NCI-H146 (cell line): ENCODE measurements at regions not wholly inside any gene's neighbourhood (a gene's known extent, or its start where the extent isn't known, plus 50 kb on each side); places are given as distances from the start of the nearest gene placed in this dataset.
"Not testable (repeated sequence)": the region's sequence is repeated elsewhere in the genome, so short reads cannot be mapped to it uniquely, and the experiment has no call there.

Source experiments
- DNase-seq: peaks from one replicate; lab custom pipeline; 2025; lab: John Stamatoyannopoulos, UW

- DNase-seq: no peak
These were observed 270.4 kb downstream of the MIAT start for GRCh38 chr22:26927821-26928220.

- DNase-seq: no peak
These were observed 274.1 kb downstream of the MIAT start for GRCh38 chr22:26931471-26931870.

GRCh38 chr22:26933105-26933590 lies 275.8 kb downstream of the MIAT start:
- no peak for DNase-seq

- no peak for DNase-seq
These were observed 279.8 kb downstream of the MIAT start for GRCh38 chr22:26937213-26937612.

- DNase-seq: no peak
These were observed 282.1 kb downstream of the MIAT start for GRCh38 chr22:26939466-26939865.

- no peak for DNase-seq
These were observed 284.7 kb downstream of the MIAT start for GRCh38 chr22:26941896-26942636.

- no peak for DNase-seq
These were observed 285.2 kb downstream of the MIAT start for GRCh38 chr22:26942637-26942957.

- no peak for DNase-seq
These were observed 288.2 kb downstream of the MIAT start for GRCh38 chr22:26945565-26945964.

GRCh38 chr22:26949193-26949592 lies 291.8 kb downstream of the MIAT start:
- DNase-seq: no peak

GRCh38 chr22:26951139-26951538 lies 293.8 kb downstream of the MIAT start:
- DNase-seq: not testable (repeated sequence)

GRCh38 chr22:26952004-26952403 lies 294.6 kb downstream of the MIAT start:
- DNase-seq: no peak

GRCh38 chr22:26952451-26953011 lies 295.1 kb downstream of the MIAT start:
- DNase-seq: peak; percentile 86

- peak; percentile 47 for DNase-seq
These were observed 295.9 kb downstream of the MIAT start for GRCh38 chr22:26953012-26953883.

GRCh38 chr22:26956371-26956770 lies 299.0 kb downstream of the MIAT start:
- peak; percentile 54 for DNase-seq

GRCh38 chr22:26957176-26957575 lies 299.8 kb downstream of the MIAT start:
- DNase-seq: no peak

GRCh38 chr22:26957897-26958296 lies 300.5 kb downstream of the MIAT start:
- no peak for DNase-seq

- no peak for DNase-seq
These were observed 301.0 kb downstream of the MIAT start for GRCh38 chr22:26958378-26958777.

GRCh38 chr22:26964642-26965041 lies 307.3 kb downstream of the MIAT start:
- no peak for DNase-seq

GRCh38 chr22:26967282-26967681 lies 309.9 kb downstream of the MIAT start:
- DNase-seq: no peak

GRCh38 chr22:26968859-26969523 lies 311.6 kb downstream of the MIAT start:
- DNase-seq: no peak

GRCh38 chr22:26970809-26971394 lies 313.5 kb downstream of the MIAT start:
- DNase-seq: no peak

GRCh38 chr22:26972286-26972685 lies 314.9 kb downstream of the MIAT start:
- DNase-seq: no peak
